ENCODE measurements at regions not wholly inside any gene's neighbourhood (a gene's known extent, or its start where the extent isn't known, plus 50 kb on each side); places are given as distances from the start of the nearest gene placed in this dataset.

DNA sequence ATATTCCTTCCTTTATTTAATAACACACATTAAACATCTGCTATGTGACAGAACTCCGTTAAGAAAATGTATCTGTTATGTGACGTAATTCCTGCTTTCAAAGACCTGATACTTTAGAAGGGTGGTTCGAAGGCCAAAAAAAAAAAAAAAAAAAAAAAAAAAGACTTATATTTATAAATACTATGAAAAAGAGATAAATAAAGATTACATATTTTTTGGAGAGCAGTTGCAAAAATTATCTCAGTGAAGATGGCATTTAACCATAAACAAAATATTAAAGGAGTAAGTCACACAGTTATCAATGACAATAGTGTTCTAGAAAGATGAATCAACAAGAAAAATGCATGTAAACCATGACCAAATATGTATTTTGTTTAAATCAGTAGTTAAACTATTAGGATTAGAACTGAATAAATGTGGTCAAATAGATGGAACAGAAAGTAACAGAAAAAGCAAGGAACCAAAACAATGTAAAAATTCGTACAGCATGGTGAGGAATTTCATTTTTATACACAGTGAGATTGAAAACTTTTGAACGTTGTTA lies 612.3 kb upstream of the SLITRK5 start:
- TF ChIP-seq, protein P1, sequence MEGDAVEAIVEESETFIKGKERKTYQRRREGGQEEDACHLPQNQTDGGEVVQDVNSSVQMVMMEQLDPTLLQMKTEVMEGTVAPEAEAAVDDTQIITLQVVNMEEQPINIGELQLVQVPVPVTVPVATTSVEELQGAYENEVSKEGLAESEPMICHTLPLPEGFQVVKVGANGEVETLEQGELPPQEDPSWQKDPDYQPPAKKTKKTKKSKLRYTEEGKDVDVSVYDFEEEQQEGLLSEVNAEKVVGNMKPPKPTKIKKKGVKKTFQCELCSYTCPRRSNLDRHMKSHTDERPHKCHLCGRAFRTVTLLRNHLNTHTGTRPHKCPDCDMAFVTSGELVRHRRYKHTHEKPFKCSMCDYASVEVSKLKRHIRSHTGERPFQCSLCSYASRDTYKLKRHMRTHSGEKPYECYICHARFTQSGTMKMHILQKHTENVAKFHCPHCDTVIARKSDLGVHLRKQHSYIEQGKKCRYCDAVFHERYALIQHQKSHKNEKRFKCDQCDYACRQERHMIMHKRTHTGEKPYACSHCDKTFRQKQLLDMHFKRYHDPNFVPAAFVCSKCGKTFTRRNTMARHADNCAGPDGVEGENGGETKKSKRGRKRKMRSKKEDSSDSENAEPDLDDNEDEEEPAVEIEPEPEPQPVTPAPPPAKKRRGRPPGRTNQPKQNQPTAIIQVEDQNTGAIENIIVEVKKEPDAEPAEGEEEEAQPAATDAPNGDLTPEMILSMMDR (IDR thresholded peaks at IDR 0.05): no peak
- no peak for TF ChIP-seq POLR2A (IDR thresholded peaks at IDR 0.05)
